Esophagus (tissue), 2 donors: ENCODE measurements at regions not wholly inside any gene's neighbourhood (a gene's known extent, or its start where the extent isn't known, plus 50 kb on each side); places are given as distances from the start of the nearest gene placed in this dataset.
A peak's percentile ranks its signal among the peaks of the same experiment; 100 is the strongest.

Source experiments
- H3K27ac ChIP-seq, 2 donors: one replicate each; pipeline ENCODE4 v1.5.1; 2013; ENCODE audit warnings: low read depth in 2 of 2, mild to moderate bottlenecking in 2 of 2, inconsistent platforms in 1 of 2, low read length in 1 of 2, moderate library complexity in 1 of 2
- H3K27me3 ChIP-seq, 2 donors: one replicate each; pipeline ENCODE4 v1.6.1; 2013; ENCODE audit warnings: low read length in 2 of 2, control low read depth in 1 of 2, mild to moderate bottlenecking in 1 of 2; ENCODE audit not compliant: insufficient read depth in 2 of 2, control insufficient read depth in 1 of 2
- H3K36me3 ChIP-seq, 2 donors: one replicate each; pipeline ENCODE4 v1.6.1; 2013; ENCODE audit warnings: low read length in 1 of 2; ENCODE audit not compliant: control insufficient read depth in 2 of 2, insufficient read depth in 2 of 2
- H3K4me1 ChIP-seq, 2 donors: one replicate each; pipeline ENCODE4 v1.6.1; 2013; ENCODE audit warnings: low read length in 1 of 2; ENCODE audit not compliant: control insufficient read depth in 2 of 2, insufficient read depth in 2 of 2
- H3K4me3 ChIP-seq, 2 donors: one replicate each; pipeline ENCODE4 v1.5.1; 2013; ENCODE audit warnings: low read length in 2 of 2, mild to moderate bottlenecking in 2 of 2, low read depth in 1 of 2, moderate library complexity in 1 of 2
- H3K9me3 ChIP-seq, 2 donors: one replicate each; pipeline ENCODE4 v1.6.1; 2013; ENCODE audit warnings: mild to moderate bottlenecking in 2 of 2, low read depth in 1 of 2, low read length in 1 of 2, moderate library complexity in 1 of 2; ENCODE audit not compliant: control insufficient read depth in 2 of 2, insufficient read depth in 1 of 2
- WGBS, 2 donors: extraction: QIAGEN DNeasy Blood & Tissue Kit; methylation state at CpG; one replicate each; pipeline ENCODE4 v1.1.7; 2013; 5-methylcytosine and 5-hydroxymethylcytosine counted together
- donor health status: healthy with polysubstance abuse.
- donor health status: Bipolar disorder and iron deficiency.

DNA sequence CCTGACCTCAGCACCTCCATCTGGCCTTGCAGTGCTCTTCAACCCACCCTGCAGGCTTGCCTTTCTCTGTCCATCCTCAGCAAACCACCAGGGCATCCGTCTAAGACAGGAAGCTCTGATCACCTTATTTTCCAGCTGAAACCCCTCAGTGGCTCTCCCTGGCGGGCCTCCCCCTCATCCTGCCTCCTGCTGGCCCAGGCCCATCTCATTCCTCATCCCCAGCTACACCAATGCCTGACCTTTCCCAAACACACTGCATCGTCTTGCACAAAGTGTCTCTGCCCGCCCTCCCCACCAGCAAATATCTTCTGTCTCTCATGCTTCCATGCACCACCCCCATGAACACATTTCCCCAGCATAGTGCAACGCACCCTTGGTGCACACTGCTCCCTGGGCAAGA is 205.0 kb downstream of the TOMM20 start:
- 89 to 90% methylated on average over 5 of the region's 5 CpGs for WGBS, 2 donors
- Histone ChIP-seq H3K27me3 (no peaks in the 10 kb centered on the region), H3K4me1 (peaks cover 9% of the 10 kb centered on the region in 2 donors)

DNA sequence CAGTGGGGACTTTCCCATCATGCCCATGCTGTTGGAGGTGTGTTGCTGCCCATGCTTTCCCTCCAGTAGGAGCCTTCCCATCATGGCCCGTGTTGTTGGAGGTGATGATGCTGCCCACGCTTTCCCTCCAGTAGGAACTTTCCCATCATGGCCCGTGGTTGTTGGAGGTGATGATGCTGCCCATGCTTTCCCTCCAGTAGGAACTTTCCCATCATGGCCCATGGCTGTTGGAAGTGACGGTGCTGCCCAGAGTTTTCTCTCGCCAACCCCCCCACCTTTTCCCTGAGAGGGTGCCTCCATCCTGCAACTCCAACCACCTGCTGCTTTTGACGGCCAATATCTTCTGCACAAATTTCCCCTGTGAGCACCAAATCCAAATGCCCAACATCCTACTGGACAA is 205.7 kb downstream of the TOMM20 start:
- WGBS, 2 donors = 98 to 99% methylated on average over 6 of the region's 6 CpGs
- no peaks in the 10 kb centered on the region for H3K36me3 ChIP-seq
- no peaks in the 10 kb centered on the region for H3K9me3 ChIP-seq
- no peak overlapping the region for H3K27ac ChIP-seq
- no peak overlapping the region for H3K4me3 ChIP-seq
- H3K4me1 ChIP-seq = peaks cover 9 to 10% of the 10 kb centered on the region in 2 donors
- no peaks in the 10 kb centered on the region for H3K27me3 ChIP-seq

More for the DNA sequence above, 205.0 kb downstream of the TOMM20 start:
- Histone ChIP-seq H3K9me3 (no peaks in the 10 kb centered on the region), H3K4me3 (no peak overlapping the region), H3K36me3 (no peaks in the 10 kb centered on the region), H3K27ac (no peak overlapping the region)

DNA sequence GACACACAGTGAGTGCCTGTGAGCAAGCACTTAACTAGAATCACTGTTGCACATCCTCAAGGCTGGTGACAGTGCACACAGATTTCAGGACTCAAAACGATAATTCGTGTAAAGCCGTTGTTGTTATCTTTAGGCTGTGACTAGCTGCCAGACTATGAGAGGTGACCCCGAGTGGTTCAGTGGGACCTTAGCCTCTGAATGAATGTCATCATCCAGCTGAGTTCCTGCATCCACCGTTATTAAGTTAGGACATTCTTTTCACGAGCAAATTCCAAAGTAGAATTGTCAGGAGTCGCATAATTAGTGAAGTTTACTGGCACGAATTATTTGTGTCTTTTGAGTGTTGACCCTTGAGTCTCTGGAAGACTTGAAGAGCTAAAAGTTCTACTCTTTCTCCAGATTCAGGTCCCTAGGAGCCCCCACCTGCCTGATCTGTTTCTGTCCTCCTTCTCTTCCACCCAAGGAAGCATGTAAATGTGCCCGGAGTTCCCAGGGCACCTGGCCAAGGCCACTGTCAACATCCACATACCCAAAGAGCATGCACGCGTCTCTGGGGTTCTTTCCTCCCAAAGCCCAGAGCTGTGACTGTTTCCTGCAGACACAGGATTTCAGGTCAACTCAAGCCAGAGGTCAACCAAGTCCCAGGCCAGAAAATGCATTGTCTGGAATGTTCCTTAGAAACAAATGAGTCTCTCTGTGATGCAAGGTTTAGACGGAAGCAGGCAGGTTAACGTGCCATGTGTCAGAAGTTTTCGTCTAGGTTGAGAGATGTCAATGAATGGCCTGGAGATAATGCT is 207.2 kb downstream of the TOMM20 start:
- Histone ChIP-seq H3K4me3 (no peak overlapping the region), H3K9me3 (no peaks in the 10 kb centered on the region), H3K36me3 (no peaks in the 10 kb centered on the region), H3K4me1 (peaks cover 7 to 11% of the 10 kb centered on the region in 2 donors), H3K27ac (peak overlapping the region; percentile 6 to 22), H3K27me3 (no peaks in the 10 kb centered on the region)
- WGBS, 2 donors = 60 to 70% methylated on average over 14 of the region's 14 CpGs

DNA sequence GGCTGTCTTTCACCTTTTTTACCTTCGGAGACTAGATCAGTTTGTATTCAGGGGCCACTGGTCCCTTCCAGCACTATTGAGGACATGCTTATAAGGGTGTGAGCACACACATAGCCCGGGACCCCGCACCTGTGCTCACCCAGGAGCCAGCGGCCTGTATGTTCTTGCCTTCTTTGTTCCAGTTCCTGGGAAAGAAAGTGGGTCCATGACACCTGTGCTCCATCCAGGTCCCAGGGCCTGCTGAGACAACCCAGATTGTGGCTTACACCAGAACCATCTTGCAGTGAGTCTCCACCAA is 207.8 kb downstream of the TOMM20 start:
- peaks cover 4 to 10% of the 10 kb centered on the region in 2 donors for H3K4me1 ChIP-seq

DNA sequence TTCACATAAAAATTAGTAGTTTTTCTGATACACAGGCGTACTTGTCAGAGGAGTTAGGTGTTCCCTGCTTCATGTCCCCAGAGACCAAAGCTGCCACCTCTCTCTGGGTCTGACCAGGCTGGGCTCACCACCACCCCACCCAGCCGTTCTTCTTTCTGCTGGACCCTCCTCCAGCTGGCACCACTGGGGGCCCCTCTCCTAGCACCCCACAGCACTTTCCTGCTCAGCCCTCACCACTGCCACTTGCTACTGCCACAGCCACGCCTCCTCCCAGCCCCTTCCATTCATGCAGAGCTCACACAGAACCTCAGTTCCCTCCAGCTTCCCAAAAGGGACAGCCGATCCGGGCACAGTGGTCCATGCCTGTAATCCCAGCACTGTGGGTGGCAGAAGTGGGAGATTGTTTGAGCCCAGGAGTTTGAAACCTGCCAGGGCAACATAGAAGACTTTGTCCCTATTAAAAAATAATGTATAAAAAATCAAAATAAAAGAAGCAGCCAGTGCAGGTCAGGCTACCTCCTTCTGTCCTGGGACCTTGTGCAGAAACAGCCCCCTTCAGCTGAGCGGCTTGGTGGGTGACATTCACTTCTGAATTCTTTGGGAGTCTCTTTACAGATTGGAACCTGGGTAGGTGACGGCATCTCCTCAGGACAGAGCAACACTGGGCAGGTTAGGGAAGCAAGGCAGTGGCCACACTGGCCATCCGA is 208.3 kb downstream of the TOMM20 start:
- peaks cover 4 to 10% of the 10 kb centered on the region in 2 donors for H3K4me1 ChIP-seq
- WGBS, 2 donors = 90 to 94% methylated on average over 8 of the region's 8 CpGs
- no peaks in the 10 kb centered on the region for H3K27me3 ChIP-seq
- H3K36me3 ChIP-seq = no peaks in the 10 kb centered on the region
- peak overlapping the region in 1 of 2 donors; percentile 37 for H3K27ac ChIP-seq
- no peaks in the 10 kb centered on the region for H3K9me3 ChIP-seq
- H3K4me3 ChIP-seq = no peak overlapping the region

More for the DNA sequence above, 207.8 kb downstream of the TOMM20 start:
- H3K27me3 ChIP-seq = no peaks in the 10 kb centered on the region
- no peak overlapping the region for H3K27ac ChIP-seq
- 65 to 71% methylated on average over 4 of the region's 4 CpGs for WGBS, 2 donors
- no peaks in the 10 kb centered on the region for H3K9me3 ChIP-seq
- no peak overlapping the region for H3K4me3 ChIP-seq
- H3K36me3 ChIP-seq = no peaks in the 10 kb centered on the region

DNA sequence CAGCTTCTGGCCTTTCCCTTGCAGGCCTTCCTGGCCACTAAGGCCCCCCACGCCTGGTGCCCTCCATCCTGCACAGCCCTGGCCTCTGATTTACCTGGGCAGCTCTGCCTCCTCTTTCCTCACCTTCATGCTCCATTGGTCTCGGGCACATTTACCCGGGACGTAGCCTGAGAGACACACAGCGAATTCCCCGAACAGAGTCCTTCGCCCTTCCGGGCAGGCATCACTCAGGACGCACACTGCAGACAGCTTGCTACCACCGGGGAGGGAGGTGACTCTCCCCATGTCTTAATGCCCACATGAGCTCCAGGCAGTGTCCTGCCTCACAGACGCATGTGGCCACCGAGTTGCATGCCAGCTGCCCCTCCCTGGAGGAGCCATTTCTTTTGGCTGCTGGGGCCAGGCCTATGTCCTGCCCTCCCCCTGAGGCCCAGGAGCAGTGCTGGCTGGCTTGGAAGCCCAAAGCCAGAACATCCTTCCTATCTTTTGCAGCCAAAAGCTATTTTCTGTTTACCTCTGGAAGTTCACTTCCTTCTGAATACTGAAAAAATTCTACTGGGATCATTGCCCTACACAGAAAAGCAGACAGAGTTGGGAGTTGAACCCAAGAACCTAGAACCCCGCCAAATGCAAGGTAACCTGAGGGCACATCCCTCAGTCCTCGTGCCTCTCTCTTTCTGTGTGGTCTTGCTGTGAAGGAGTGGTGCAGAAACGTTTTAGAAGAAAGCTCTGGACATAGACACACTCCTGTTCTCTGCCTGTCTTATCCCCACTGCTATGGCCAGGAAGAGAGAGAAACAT is 209.5 kb downstream of the TOMM20 start:
- H3K27me3 ChIP-seq = no peaks in the 10 kb centered on the region
- H3K4me3 ChIP-seq = no peak overlapping the region
- peak overlapping the region; percentile 66 to 74 for H3K27ac ChIP-seq
- H3K36me3 ChIP-seq = no peaks in the 10 kb centered on the region
- WGBS, 2 donors = 65 to 66% methylated on average over 15 of the region's 15 CpGs
- H3K9me3 ChIP-seq = no peaks in the 10 kb centered on the region
- peaks cover 4 to 10% of the 10 kb centered on the region in 2 donors for H3K4me1 ChIP-seq

DNA sequence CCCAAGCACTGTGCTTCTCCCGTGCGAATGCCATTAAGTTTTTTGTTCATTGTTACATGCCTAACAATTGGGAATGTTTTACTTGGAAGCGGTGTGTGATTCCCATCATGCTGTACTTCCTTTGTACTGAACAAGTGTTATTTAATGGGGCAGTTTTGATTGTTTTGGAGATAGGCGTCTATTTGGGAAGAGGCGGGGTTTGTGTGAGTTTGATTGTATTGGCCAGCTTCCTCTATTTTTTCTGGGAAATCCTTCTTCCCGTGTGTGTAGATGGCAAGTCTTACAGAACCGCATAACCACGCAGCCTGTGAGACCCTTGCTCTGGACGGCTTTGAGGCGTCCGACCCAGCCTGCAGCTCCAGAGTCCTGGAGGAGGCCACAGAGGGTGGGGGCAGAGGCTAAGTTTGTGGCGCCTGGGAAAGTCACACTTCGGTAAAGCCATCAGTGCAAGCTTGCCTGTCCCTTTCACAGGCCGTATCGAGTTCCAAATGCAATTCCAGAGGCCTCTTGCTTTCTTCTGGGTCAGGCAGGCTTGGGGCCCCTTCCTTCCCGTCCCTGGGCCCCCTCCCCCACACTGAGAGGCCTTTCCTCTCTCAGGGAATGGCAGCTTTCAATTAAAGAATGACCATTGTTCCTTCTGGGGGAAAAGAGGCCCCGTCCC is 210.3 kb downstream of the TOMM20 start:
- Histone ChIP-seq H3K36me3 (no peaks in the 10 kb centered on the region), H3K9me3 (no peaks in the 10 kb centered on the region), H3K4me3 (no peak overlapping the region), H3K4me1 (peaks cover 5 to 10% of the 10 kb centered on the region in 2 donors), H3K27ac (peak overlapping the region; percentile 54 to 74), H3K27me3 (no peaks in the 10 kb centered on the region)
- WGBS, 2 donors = 51 to 58% methylated on average over 17 of the region's 17 CpGs

DNA sequence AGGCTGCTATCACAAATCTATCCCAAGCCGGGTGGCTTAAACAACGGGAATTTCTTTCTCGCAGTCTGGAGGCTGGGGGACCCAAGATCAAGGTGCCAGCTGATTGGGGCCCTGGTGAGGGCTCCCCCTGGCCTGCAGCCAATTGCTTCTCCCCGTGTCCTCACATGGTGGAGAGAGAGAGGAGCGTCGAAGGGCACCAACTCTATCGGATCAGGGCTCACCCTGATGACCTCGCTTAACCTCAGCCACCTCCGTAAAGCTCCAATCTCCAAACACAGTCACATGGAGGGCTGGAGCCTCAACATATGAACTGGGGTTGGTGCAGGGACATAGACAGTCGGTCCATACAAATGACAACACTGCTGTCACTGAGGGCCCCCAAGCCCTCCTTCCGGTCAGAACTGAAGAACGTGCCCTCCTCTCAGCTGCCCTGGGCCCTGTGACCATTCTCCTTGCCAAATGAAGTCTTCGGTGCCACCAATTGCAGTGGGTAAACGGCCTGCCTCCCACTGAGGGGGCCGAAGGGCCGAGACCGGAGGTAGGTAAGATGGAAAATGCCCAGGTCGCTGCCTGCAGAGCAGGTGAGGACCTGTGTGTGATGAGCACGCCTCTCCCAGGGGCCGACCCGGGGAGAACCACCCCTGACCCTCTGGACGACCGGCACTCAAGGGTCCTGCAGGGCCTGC is 211.0 kb downstream of the TOMM20 start:
- Histone ChIP-seq H3K4me1 (peaks cover 6 to 10% of the 10 kb centered on the region in 2 donors), H3K27ac (peak overlapping the region; percentile 34 to 57), H3K4me3 (no peak overlapping the region), H3K9me3 (no peaks in the 10 kb centered on the region), H3K36me3 (no peaks in the 10 kb centered on the region), H3K27me3 (no peaks in the 10 kb centered on the region)
- WGBS, 2 donors = 87% methylated on average over 23 of the region's 23 CpGs

DNA sequence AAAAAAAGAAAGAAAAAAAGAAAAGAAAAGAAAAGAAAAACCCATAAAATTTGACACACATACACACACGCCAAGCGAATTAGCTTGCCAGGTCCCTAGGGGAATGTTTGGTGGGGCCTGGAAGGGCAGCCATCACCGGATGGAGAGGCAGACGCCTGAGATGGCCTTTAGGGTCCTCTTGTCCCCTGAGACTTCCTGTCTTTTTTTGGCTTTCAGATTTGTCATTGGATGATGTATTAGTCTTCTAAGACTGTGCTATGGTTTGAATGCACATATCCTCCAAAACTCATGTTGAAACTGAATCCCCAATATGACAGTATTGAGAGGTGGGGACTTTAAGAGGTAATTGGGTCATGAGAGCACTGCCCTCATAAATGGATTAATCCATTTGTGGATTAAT is 211.8 kb downstream of the TOMM20 start:
- no peaks in the 10 kb centered on the region for H3K9me3 ChIP-seq
- H3K4me1 ChIP-seq = peaks cover 6 to 10% of the 10 kb centered on the region in 2 donors
- no peak overlapping the region for H3K4me3 ChIP-seq
- H3K36me3 ChIP-seq = no peaks in the 10 kb centered on the region
- no peak overlapping the region for H3K27ac ChIP-seq
- 82 to 97% methylated on average over 4 of the region's 4 CpGs for WGBS, 2 donors
- H3K27me3 ChIP-seq = no peaks in the 10 kb centered on the region
